ENCODE measurements at regions not wholly inside any gene's neighbourhood (a gene's known extent, or its start where the extent isn't known, plus 50 kb on each side); places are given as distances from the start of the nearest gene placed in this dataset.

GRCh38 chr6:133779916-133780695, 108.8 kb upstream of the TCF21 start:
- TF ChIP-seq CTCF (IDR thresholded peaks at IDR 0.05; ENCODE audit: insufficient read depth, low read length): no peak
- TF ChIP-seq POLR2AphosphoS5 (IDR thresholded peaks at IDR 0.05; ENCODE audit: low read depth): no peak

All from HL-60 (cell line).